Progenitor cell of endocrine pancreas (in vitro differentiated cells): ENCODE measurements at regions not wholly inside any gene's neighbourhood (a gene's known extent, or its start where the extent isn't known, plus 50 kb on each side); places are given as distances from the start of the nearest gene placed in this dataset.

Source experiments
- DNase-seq: peaks from one replicate; pipeline ENCODE4 v3.0.0; 2021; ENCODE audit warnings: low spot score; ENCODE audit not compliant: unreplicated experiment
- H3K27ac Mint-ChIP-seq: 2 replicates; pipeline ENCODE4 v1.8.0; 2021; ENCODE audit warnings: mild to moderate bottlenecking, moderate library complexity, mixed read lengths
- H3K27me3 Mint-ChIP-seq: 2 replicates; pipeline ENCODE4 v1.8.0; 2021; ENCODE audit warnings: mixed read lengths
- H3K36me3 Mint-ChIP-seq: 2 replicates; pipeline ENCODE4 v1.8.0; 2022; ENCODE audit warnings: mixed read lengths; ENCODE audit not compliant: insufficient read depth
- H3K4me1 Mint-ChIP-seq: 2 replicates; pipeline ENCODE4 v1.8.0; 2021; ENCODE audit warnings: low read depth, mixed read lengths
- H3K4me3 Mint-ChIP-seq: 2 replicates; pipeline ENCODE4 v1.8.0; 2021; ENCODE audit warnings: low read depth, mild to moderate bottlenecking, moderate library complexity, mixed read lengths
- H3K9me3 Mint-ChIP-seq: 2 replicates; pipeline ENCODE4 v1.8.0; 2021; ENCODE audit warnings: low read depth, mixed read lengths
- TF ChIP-seq, protein P1 (sequence below): fragments of 200-600 bp; sonication (generic); IDR thresholded peaks from one replicate; pipeline ENCODE4 v1.5.0; 2021; ENCODE audit warnings: antibody characterized with exemption, mild to moderate bottlenecking; ENCODE audit not compliant: unreplicated experiment

DNA sequence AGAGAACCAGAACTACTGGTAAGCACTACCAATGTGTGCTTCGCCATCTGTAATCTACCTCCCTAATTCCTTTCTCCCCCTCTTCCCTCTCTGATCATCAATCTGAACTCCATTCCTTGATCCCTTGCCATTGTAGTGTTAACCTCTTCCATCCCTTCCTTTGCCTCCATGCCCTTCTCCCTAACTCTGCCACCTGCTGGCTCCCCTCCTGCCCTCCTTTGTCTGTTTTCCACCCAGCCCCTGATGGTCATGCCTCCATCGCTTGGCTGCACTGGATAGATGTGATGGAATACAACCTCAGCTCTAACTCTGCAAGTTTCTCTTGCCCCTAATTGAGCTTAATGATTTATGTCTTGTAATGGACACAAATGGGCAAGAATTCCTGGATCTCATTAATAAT lies 108.2 kb upstream of the ASIC2 start:
- Mint-ChIP-seq H3K9me3 (no peaks in the 10 kb centered on the region), H3K27ac (no peak overlapping the region), H3K36me3 (no peaks in the 10 kb centered on the region), H3K4me3 (no peak overlapping the region), H3K27me3 (peaks cover 4% of the 10 kb centered on the region), H3K4me1 (peaks cover 3% of the 10 kb centered on the region)
- DNase-seq: no peak
- TF ChIP-seq, protein P1, sequence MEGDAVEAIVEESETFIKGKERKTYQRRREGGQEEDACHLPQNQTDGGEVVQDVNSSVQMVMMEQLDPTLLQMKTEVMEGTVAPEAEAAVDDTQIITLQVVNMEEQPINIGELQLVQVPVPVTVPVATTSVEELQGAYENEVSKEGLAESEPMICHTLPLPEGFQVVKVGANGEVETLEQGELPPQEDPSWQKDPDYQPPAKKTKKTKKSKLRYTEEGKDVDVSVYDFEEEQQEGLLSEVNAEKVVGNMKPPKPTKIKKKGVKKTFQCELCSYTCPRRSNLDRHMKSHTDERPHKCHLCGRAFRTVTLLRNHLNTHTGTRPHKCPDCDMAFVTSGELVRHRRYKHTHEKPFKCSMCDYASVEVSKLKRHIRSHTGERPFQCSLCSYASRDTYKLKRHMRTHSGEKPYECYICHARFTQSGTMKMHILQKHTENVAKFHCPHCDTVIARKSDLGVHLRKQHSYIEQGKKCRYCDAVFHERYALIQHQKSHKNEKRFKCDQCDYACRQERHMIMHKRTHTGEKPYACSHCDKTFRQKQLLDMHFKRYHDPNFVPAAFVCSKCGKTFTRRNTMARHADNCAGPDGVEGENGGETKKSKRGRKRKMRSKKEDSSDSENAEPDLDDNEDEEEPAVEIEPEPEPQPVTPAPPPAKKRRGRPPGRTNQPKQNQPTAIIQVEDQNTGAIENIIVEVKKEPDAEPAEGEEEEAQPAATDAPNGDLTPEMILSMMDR: no peak

DNA sequence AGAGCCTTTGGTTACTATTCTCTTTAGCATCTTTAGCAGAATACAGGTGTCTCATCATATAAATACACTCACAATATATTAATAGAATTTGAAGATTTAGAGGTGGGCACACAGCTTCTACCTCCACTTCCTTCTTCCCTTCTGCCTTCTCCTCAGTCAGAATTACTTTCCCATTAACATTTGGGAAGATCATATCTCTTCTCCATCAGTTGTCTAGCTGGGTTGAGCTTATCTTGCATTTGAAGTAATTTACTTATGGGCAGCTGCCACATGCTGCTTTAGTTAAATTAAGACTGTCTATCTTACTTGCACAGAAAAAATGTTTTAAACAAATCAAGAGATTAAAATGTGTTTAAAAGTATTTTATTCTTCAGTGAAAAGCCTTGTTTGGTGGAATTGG lies 110.1 kb upstream of the ASIC2 start:
- Mint-ChIP-seq H3K27ac (no peak overlapping the region), H3K9me3 (no peaks in the 10 kb centered on the region), H3K4me1 (peaks cover 4% of the 10 kb centered on the region), H3K36me3 (no peaks in the 10 kb centered on the region), H3K27me3 (peaks cover 4% of the 10 kb centered on the region), H3K4me3 (no peak overlapping the region)
- TF ChIP-seq, protein P1: no peak
- no peak for DNase-seq

- no peaks in the 10 kb centered on the region for H3K36me3 Mint-ChIP-seq
Measured at GRCh38 chr17:33404070-33404819, 111.2 kb upstream of the ASIC2 start.

GRCh38 chr17:33416131-33416530 lies 123.0 kb upstream of the ASIC2 start:
- Mint-ChIP-seq H3K9me3 (no peaks in the 10 kb centered on the region), H3K4me1 (no peaks in the 10 kb centered on the region), H3K27me3 (peaks cover 12% of the 10 kb centered on the region), H3K36me3 (no peaks in the 10 kb centered on the region), H3K4me3 (no peak overlapping the region), H3K27ac (no peak overlapping the region)
- no peak for DNase-seq
- TF ChIP-seq, protein P1: no peak

More at GRCh38 chr17:33404070-33404819, 111.2 kb upstream of the ASIC2 start:
- peaks cover 4% of the 10 kb centered on the region for H3K4me1 Mint-ChIP-seq
- no peak for DNase-seq
- TF ChIP-seq, protein P1: no peak
- H3K27me3 Mint-ChIP-seq: peaks cover 7% of the 10 kb centered on the region
- no peak overlapping the region for H3K27ac Mint-ChIP-seq
- no peak overlapping the region for H3K4me3 Mint-ChIP-seq
- no peaks in the 10 kb centered on the region for H3K9me3 Mint-ChIP-seq

DNA sequence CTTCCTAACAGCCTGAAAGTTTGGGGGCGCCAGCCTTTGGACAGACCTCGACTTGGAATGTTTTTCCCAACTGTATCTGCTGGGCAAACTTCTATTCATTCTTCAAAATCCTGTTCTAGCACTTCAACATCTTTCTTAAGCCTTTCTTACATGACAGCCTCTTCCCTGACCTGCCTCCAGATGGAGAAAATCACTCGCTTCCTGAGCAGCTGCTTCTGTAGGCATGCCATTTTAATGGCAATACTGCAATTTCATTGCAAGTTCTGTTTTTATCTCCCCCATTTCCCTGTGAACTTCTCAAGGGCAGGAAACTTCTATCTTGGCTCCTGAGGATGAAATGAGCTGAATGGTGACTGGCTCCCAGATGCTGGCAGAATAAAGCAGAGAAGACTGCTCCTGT lies 128.8 kb upstream of the ASIC2 start:
- Mint-ChIP-seq H3K27ac (no peak overlapping the region), H3K4me1 (no peaks in the 10 kb centered on the region), H3K27me3 (peaks cover 21% of the 10 kb centered on the region), H3K4me3 (no peak overlapping the region), H3K36me3 (no peaks in the 10 kb centered on the region), H3K9me3 (no peaks in the 10 kb centered on the region)
- no peak for DNase-seq
- TF ChIP-seq, protein P1: no peak
